IMR-90 (cell line): ENCODE measurements at regions not wholly inside any gene's neighbourhood (a gene's known extent, or its start where the extent isn't known, plus 50 kb on each side); places are given as distances from the start of the nearest gene placed in this dataset.

ENCODE experiments used
- ATAC-seq: fragments of 200-7000 bp; cut with Tn5 transposase; 2 replicates; pipeline ENCODE4 v1.9.1; 2020; ENCODE audit warnings: low read depth, mild to moderate bottlenecking, moderate library complexity
- BruUV-seq: library from RNA; stranded (reverse); fragments of 400-500 nt; replicated peaks from 2 replicates; lab custom pipeline; 2021; lab: Mats Ljungman, UMichigan
- CTCF ChIA-PET: fragments of 300-600 bp; formaldehyde crosslinking; extraction: SDS; loops from one replicate; lab custom pipeline; 2021; ENCODE audit warnings: antibody characterized with exemption; lab: Yijun Ruan, JAX
- POLR2A ChIA-PET: fragments of 300-600 bp; sonication (Branson Sonifier 250); formaldehyde crosslinking; loops from one replicate; lab custom pipeline; 2022; ENCODE audit warnings: antibody characterized with exemption; ENCODE audit not compliant: unreplicated experiment; lab: Charles Lee
- DNase-seq: peaks from one replicate; pipeline ENCODE4 v3.0.0; 2013
- H2AFZ ChIP-seq: replicated peaks from 2 replicates; pipeline ENCODE3; 2013; ENCODE audit warnings: low read length, mild to moderate bottlenecking; ENCODE audit not compliant: poor library complexity
- H2AK5ac ChIP-seq: 2 replicates; pipeline ENCODE4 v1.6.1; 2013; ENCODE audit warnings: low read depth, low read length, inconsistent platforms
- H2AK9ac ChIP-seq: replicated peaks from 2 replicates; pipeline ENCODE3; 2013; ENCODE audit warnings: mild to moderate bottlenecking, low read depth, low read length, moderate library complexity; ENCODE audit not compliant: poor library complexity
- H2BK120ac ChIP-seq: 2 replicates; pipeline ENCODE4 v1.6.1; 2013; ENCODE audit warnings: low read depth, low read length, inconsistent platforms
- H2BK15ac ChIP-seq: 3 replicates; pipeline ENCODE4 v1.6.1; 2013; ENCODE audit warnings: low read depth, low read length, inconsistent platforms
- H2BK20ac ChIP-seq: 2 replicates; pipeline ENCODE4 v1.6.1; 2013; ENCODE audit warnings: low read depth, mild to moderate bottlenecking, inconsistent platforms, low read length, moderate library complexity
- H2BK5ac ChIP-seq: 2 replicates; pipeline ENCODE4 v1.6.1; 2013; ENCODE audit warnings: mild to moderate bottlenecking, low read depth, low read length, inconsistent platforms; ENCODE audit not compliant: poor library complexity, severe bottlenecking
- H3K14ac ChIP-seq: replicated peaks from 2 replicates; pipeline ENCODE4 v1.6.1; 2013; ENCODE audit warnings: low read depth, low read length, inconsistent platforms
- H3K18ac ChIP-seq: 2 replicates; pipeline ENCODE4 v1.6.1; 2013; ENCODE audit warnings: low read depth, low read length, control low read depth
- H3K23ac ChIP-seq: 2 replicates; pipeline ENCODE4 v1.6.1; 2013; ENCODE audit warnings: low read depth, low read length, inconsistent platforms
- H3K27ac ChIP-seq: 2 replicates; pipeline ENCODE4 v1.5.1; 2013; ENCODE audit warnings: mild to moderate bottlenecking, control low read depth, low read length; ENCODE audit not compliant: insufficient read depth
- H3K27me3 ChIP-seq: 2 replicates; pipeline ENCODE4 v1.6.1; 2013; ENCODE audit warnings: low read length; ENCODE audit not compliant: control insufficient read depth, insufficient read depth
- H3K36me3 ChIP-seq: 2 replicates; pipeline ENCODE4 v1.6.1; 2013; ENCODE audit warnings: low read length, mixed read lengths; ENCODE audit not compliant: control insufficient read depth, insufficient read depth
- H3K4ac ChIP-seq: 2 replicates; pipeline ENCODE4 v1.6.1; 2013; ENCODE audit warnings: low read depth, low read length, inconsistent platforms
- H3K4me1 ChIP-seq: 2 replicates; pipeline ENCODE4 v1.6.1; 2013; ENCODE audit warnings: low read length, mixed read lengths; ENCODE audit not compliant: control insufficient read depth, insufficient read depth
- H3K4me2 ChIP-seq: 2 replicates; pipeline ENCODE4 v1.6.1; 2013; ENCODE audit warnings: low read depth, mild to moderate bottlenecking, control low read depth, low read length, moderate library complexity
- H3K4me3 ChIP-seq: 2 replicates; pipeline ENCODE4 v1.5.1; 2013; ENCODE audit warnings: low read depth, mild to moderate bottlenecking, control low read depth, low read length, moderate library complexity; ENCODE audit not compliant: insufficient read depth
- H3K56ac ChIP-seq: 2 replicates; pipeline ENCODE4 v1.6.1; 2013; ENCODE audit warnings: low read length, inconsistent platforms; ENCODE audit not compliant: insufficient read depth; ENCODE audit errors: extremely low read depth
- H3K79me1 ChIP-seq, 2 experiments: 2 replicates each; pipeline ENCODE4 v1.6.1; 2013; ENCODE audit warnings: low read length in 2 of 2, inconsistent platforms in 1 of 2, low read depth in 1 of 2
- H3K9ac ChIP-seq: 2 replicates; pipeline ENCODE4 v1.6.1; 2013; ENCODE audit warnings: low read depth, low read length, control low read depth
- H3K9me1 ChIP-seq: 2 replicates; pipeline ENCODE4 v1.6.1; 2013; ENCODE audit warnings: low read length, inconsistent platforms; ENCODE audit not compliant: insufficient read depth
- H3K9me3 ChIP-seq: 2 replicates; pipeline ENCODE4 v1.6.1; 2013; ENCODE audit warnings: low read length; ENCODE audit not compliant: control insufficient read depth, insufficient read depth
- H4K20me1 ChIP-seq: 2 replicates; pipeline ENCODE4 v1.6.1; 2013; ENCODE audit warnings: low read length, inconsistent platforms; ENCODE audit not compliant: insufficient read depth
- H4K5ac ChIP-seq: 2 replicates; pipeline ENCODE4 v1.6.1; 2013; ENCODE audit warnings: mild to moderate bottlenecking, low read depth, low read length, control low read depth
- H4K8ac ChIP-seq, 2 experiments: 2 replicates each; pipeline ENCODE4 v1.6.1; 2013; ENCODE audit warnings: low read depth in 2 of 2, low read length in 2 of 2, control low read depth in 1 of 2, inconsistent platforms in 1 of 2
- H4K91ac ChIP-seq: 2 replicates; pipeline ENCODE4 v1.6.1; 2013; ENCODE audit warnings: low read depth, low read length, inconsistent platforms; ENCODE audit not compliant: insufficient read depth
- CEBPB ChIP-seq: IDR thresholded peaks from 2 replicates; pipeline ENCODE4 v1.6.1; 2012; ENCODE audit warnings: low read depth, low read length, improper control_type of control experiment
- CHD1 ChIP-seq: IDR thresholded peaks from 2 replicates; pipeline ENCODE4 v1.6.1; 2012; ENCODE audit warnings: low read depth, low read length, improper control_type of control experiment
- FOS ChIP-seq: fragments of 150-350 bp; IDR thresholded peaks from 2 replicates; pipeline ENCODE4 v1.6.1; 2016; ENCODE audit warnings: low read depth, low read length
- MAFK ChIP-seq: IDR thresholded peaks from 2 replicates; pipeline ENCODE4 v1.6.1; 2012; ENCODE audit warnings: low read depth, low read length, improper control_type of control experiment
- MAZ ChIP-seq: IDR thresholded peaks from 2 replicates; pipeline ENCODE4 v1.6.1; 2012; ENCODE audit warnings: low read depth, mild to moderate bottlenecking, low read length, improper control_type of control experiment, moderate library complexity, borderline replicate concordance
- MXI1 ChIP-seq: IDR thresholded peaks from 2 replicates; pipeline ENCODE4 v1.6.1; 2012; ENCODE audit warnings: low read depth, mild to moderate bottlenecking, low read length, moderate library complexity, borderline replicate concordance
- NFE2L2 ChIP-seq: fragments of 150-350 bp; IDR thresholded peaks from 2 replicates; pipeline ENCODE4 v1.6.1; 2016; ENCODE audit warnings: low read depth, mild to moderate bottlenecking, low read length
- POLR2A ChIP-seq: IDR thresholded peaks from 2 replicates; pipeline ENCODE4 v1.6.1; 2012; ENCODE audit warnings: mild to moderate bottlenecking, low read depth, low read length
- RAD21 ChIP-seq: IDR thresholded peaks from 2 replicates; pipeline ENCODE4 v1.6.1; 2012; ENCODE audit warnings: low read length, improper control_type of control experiment
- RCOR1 ChIP-seq: IDR thresholded peaks from 2 replicates; pipeline ENCODE4 v1.6.1; 2012; ENCODE audit warnings: mild to moderate bottlenecking, low read length, improper control_type of control experiment; ENCODE audit not compliant: insufficient replicate concordance
- RFX5 ChIP-seq: IDR thresholded peaks from 2 replicates; pipeline ENCODE4 v1.8.0; 2012; ENCODE audit warnings: low read depth, mild to moderate bottlenecking, low read length, moderate library complexity
- WGBS, 2 experiments: methylation state at CpG; one replicate each; pipeline versions ENCODE4 v1.1.5 to v1.1.7; 2013; ENCODE audit warnings: missing lambda C conversion rate in 2 of 2; ENCODE audit not compliant: insufficient read length in 1 of 2; ENCODE audit errors: extremely low coverage in 2 of 2; 5-methylcytosine and 5-hydroxymethylcytosine counted together
- dilution Hi-C: fragments of 300-500 bp; cut with HindIII; formaldehyde crosslinking; loops from one replicate; pipeline ENCODE4 v1.14.3; 2018; ENCODE audit warnings: low sequenced_read_pairs; ENCODE audit not compliant: unreplicated experiment
- in situ Hi-C: fragments of 300-500 bp; cut with MboI; formaldehyde crosslinking; loops from 3 replicates; pipeline ENCODE4 v1.14.3; 2019; ENCODE audit warnings: low sequenced_read_pairs, inconsistent platforms, mixed read lengths
- intact Hi-C: fragments of 100-400 bp; cut with micrococcal nuclease; formaldehyde crosslinking; loops from 2 replicates; pipeline ENCODE4 v1.10.0; 2022
- TF ChIP-seq, protein P1 (sequence below): conservative IDR thresholded peaks from 2 replicates; pipeline ENCODE4 v1.5.1; 2012; ENCODE audit warnings: mild to moderate bottlenecking, low read depth, low read length, improper control_type of control experiment
- TF ChIP-seq, protein P2 (sequence below): fragments of 150-350 bp; IDR thresholded peaks from 2 replicates; pipeline ENCODE4 v1.6.1; 2017; ENCODE audit warnings: mild to moderate bottlenecking, antibody characterized with exemption, low read length, low read depth

DNA sequence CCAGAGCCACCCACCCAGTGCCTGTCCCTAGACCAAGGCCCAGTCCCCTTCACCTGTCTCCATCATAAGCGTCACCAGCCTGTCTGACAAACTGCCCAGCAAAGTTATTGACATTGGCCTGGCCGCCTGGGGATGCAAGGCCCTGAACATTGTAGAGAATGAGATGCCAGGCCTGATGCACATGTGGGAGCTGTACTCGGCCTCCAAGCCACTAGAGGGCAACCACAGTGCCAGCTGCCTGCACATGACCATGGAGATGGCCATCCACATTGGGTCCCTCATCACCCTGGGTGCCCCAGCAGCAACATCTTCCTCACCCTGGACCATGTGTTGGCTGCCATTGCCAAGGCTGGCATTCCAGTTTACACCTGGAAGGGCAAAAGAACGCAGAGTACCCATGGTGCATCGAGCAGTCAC is 63.7 kb upstream of the ANTXRL start:
- Histone ChIP-seq H2BK5ac (no peak overlapping the region), H3K4ac (no peak overlapping the region), H2BK15ac (no peak overlapping the region), H3K9ac (no peak overlapping the region), H3K4me3 (no peak overlapping the region), H4K5ac (no peak overlapping the region), H3K9me1 (no peaks in the 10 kb centered on the region), H4K91ac (no peak overlapping the region), H3K18ac (no peak overlapping the region), H4K8ac (no peak overlapping the region), H3K4me2 (no peak overlapping the region), H2BK120ac (no peak overlapping the region), H4K20me1 (no peaks in the 10 kb centered on the region), H3K23ac (no peak overlapping the region), H3K4me1 (no peaks in the 10 kb centered on the region), H3K14ac (no peak overlapping the region), H3K9me3 (no peaks in the 10 kb centered on the region), H3K79me1 (no peaks in the 10 kb centered on the region), H3K27me3 (peaks cover 12% of the 10 kb centered on the region), H2BK20ac (no peak overlapping the region), H3K27ac (no peak overlapping the region), H2AK9ac (peak overlapping the region; percentile 15), H3K56ac (no peak overlapping the region), H2AFZ (peak overlapping the region; percentile 49), H3K36me3 (no peaks in the 10 kb centered on the region), H2AK5ac (no peak overlapping the region; the same call in 1 of the 2 replicates)
- 83% methylated on average over 2 of the region's 5 CpGs; no CpG with 5 or more reads in 1 of the 2 experiments for WGBS, 2 experiments
- BruUV-seq: no TSS peak
- no peak for TF ChIP-seq NFE2L2
- TF ChIP-seq RAD21: no peak
- TF ChIP-seq CHD1: no peak
- no peak for TF ChIP-seq RCOR1
- no peak for TF ChIP-seq MAZ
- no peak for TF ChIP-seq RFX5
- TF ChIP-seq MXI1: no peak
- TF ChIP-seq CEBPB: no peak
- no peak for TF ChIP-seq FOS
- TF ChIP-seq, protein P1, sequence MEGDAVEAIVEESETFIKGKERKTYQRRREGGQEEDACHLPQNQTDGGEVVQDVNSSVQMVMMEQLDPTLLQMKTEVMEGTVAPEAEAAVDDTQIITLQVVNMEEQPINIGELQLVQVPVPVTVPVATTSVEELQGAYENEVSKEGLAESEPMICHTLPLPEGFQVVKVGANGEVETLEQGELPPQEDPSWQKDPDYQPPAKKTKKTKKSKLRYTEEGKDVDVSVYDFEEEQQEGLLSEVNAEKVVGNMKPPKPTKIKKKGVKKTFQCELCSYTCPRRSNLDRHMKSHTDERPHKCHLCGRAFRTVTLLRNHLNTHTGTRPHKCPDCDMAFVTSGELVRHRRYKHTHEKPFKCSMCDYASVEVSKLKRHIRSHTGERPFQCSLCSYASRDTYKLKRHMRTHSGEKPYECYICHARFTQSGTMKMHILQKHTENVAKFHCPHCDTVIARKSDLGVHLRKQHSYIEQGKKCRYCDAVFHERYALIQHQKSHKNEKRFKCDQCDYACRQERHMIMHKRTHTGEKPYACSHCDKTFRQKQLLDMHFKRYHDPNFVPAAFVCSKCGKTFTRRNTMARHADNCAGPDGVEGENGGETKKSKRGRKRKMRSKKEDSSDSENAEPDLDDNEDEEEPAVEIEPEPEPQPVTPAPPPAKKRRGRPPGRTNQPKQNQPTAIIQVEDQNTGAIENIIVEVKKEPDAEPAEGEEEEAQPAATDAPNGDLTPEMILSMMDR: no peak; the same call in 1 of the 2 replicates
- no peak for TF ChIP-seq MAFK
- TF ChIP-seq, protein P2, sequence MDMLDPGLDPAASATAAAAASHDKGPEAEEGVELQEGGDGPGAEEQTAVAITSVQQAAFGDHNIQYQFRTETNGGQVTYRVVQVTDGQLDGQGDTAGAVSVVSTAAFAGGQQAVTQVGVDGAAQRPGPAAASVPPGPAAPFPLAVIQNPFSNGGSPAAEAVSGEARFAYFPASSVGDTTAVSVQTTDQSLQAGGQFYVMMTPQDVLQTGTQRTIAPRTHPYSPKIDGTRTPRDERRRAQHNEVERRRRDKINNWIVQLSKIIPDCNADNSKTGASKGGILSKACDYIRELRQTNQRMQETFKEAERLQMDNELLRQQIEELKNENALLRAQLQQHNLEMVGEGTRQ: no peak
- no peak for TF ChIP-seq POLR2A
- in situ Hi-C loops (no loop called here), intact Hi-C loops (loop anchor here (10.0 kb wide), 1 partner anchor 988 kb away; no protein-coding TSS in a partner anchor), dilution Hi-C loops (no loop called here)
- ATAC-seq (no peak), DNase-seq (no peak)
- ChIA-PET POLR2A (no interaction called here), CTCF (no interaction called here)
